ENCODE measurements at regions not wholly inside any gene's neighbourhood (a gene's known extent, or its start where the extent isn't known, plus 50 kb on each side); places are given as distances from the start of the nearest gene placed in this dataset.
"Not testable (repeated sequence)": the region's sequence is repeated elsewhere in the genome, so short reads cannot be mapped to it uniquely, and the experiment has no call there.

DNA sequence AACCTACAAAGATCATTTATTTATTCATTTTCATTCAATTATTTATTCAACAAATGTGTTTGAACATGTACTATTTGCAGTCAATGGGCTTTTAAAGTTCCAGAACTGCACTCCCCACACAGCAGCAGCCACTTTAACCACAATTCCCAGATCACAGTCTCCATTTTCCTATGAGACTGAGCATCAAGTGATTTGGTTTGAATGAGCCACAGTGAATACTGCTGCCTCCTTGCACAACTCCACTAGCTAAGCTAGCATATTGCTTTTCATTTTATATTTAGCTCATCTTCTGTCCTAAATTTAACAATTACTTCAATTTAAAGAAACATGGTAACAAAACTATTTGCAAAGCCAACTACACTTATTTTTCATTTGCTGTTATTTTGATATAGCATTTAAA lies 353.4 kb upstream of the VRK2 start:
- intact Hi-C loops (cut with micrococcal nuclease), result no loop called here
- H3K27ac Mint-ChIP-seq, result no peak overlapping the region
- no peaks in the 10 kb centered on the region for H3K4me1 Mint-ChIP-seq (ENCODE audit: low read depth)
- H3K9me3 Mint-ChIP-seq, result peaks cover 28% of the 10 kb centered on the region
- H3K4me3 Mint-ChIP-seq, result no peak overlapping the region
- H3K27me3 Mint-ChIP-seq, result no peaks in the 10 kb centered on the region
- CTCF ChIA-PET, result no interaction called here
- no peak for DNase-seq
- no peaks in the 10 kb centered on the region for H3K36me3 Mint-ChIP-seq
- POLR2A ChIA-PET, result no interaction called here

DNA sequence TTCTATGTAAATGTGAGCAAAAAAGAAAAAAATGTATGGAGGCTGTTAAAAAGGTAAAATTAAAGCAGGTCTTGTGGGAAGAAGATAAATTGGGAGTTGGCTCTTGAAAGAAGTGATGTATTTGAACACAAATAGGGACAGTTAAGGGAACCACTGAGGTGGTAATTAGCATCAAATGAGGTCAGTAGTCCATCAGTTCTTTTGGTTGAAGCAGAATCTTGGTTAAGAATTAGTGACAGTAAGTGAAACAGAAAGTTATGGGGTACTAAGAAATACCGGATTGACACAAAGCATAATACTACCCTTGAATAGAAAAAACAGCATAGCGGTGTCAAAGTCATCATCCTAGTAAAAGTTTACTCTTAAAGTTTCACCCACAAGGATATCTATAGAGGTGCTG lies 352.6 kb upstream of the VRK2 start:
- H3K27me3 Mint-ChIP-seq, result no peaks in the 10 kb centered on the region
- no peak overlapping the region for H3K27ac Mint-ChIP-seq
- no peak overlapping the region for H3K4me3 Mint-ChIP-seq
- H3K4me1 Mint-ChIP-seq (ENCODE audit: low read depth), result no peaks in the 10 kb centered on the region
- intact Hi-C loops (cut with micrococcal nuclease), result no loop called here
- H3K36me3 Mint-ChIP-seq, result no peaks in the 10 kb centered on the region
- CTCF ChIA-PET, result no interaction called here
- POLR2A ChIA-PET, result no interaction called here
- H3K9me3 Mint-ChIP-seq, result peaks cover 20% of the 10 kb centered on the region
- no peak for DNase-seq

DNA sequence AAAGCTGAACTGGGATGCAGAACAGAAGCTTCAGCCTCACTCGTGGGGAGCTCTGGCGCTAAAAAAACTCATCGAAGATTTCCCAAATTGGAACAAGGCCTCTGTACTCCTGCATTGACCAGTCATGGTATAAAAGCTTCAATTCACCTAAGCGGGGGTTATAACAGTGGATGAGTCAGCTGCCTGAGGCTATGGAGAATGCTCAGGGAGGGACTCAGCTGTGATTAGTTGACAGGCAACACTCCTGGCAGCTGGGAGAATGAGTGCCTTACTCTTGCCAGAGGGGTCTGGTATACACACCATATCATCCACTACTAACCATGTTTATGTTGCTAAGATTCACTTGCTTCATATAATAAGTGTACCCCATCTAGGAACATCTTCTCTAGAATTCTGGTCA lies 350.6 kb upstream of the VRK2 start:
- CTCF ChIA-PET, result no interaction called here

DNA sequence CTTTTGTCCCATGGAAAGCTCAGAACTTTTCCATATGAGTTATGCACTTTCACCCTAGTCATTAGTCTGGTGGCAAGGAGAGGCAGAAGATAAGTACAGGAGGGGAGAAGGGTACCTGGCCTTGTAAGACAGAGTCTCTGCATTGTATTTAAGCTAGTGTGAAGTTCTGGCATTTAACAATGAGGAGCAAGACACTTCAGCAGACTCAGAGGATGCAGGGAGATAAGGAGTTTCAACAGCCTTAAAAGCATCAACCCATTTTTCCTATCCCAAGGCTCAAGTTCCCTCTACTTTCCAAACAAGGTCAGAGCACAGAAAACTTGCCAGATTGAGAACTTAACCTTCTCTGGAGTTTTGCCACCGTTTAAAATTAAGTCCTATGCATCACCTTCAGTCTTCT lies 348.2 kb upstream of the VRK2 start:
- H3K27me3 Mint-ChIP-seq, result no peaks in the 10 kb centered on the region
- H3K9me3 Mint-ChIP-seq, result no peaks in the 10 kb centered on the region
- H3K4me1 Mint-ChIP-seq (ENCODE audit: low read depth), result no peaks in the 10 kb centered on the region
- POLR2A ChIA-PET, result no interaction called here
- intact Hi-C loops (cut with micrococcal nuclease), result no loop called here
- H3K4me3 Mint-ChIP-seq, result no peak overlapping the region
- H3K36me3 Mint-ChIP-seq, result no peaks in the 10 kb centered on the region
- CTCF ChIA-PET, result no interaction called here
- no peak overlapping the region for H3K27ac Mint-ChIP-seq
- no peak for DNase-seq

More for the DNA sequence above, 350.6 kb upstream of the VRK2 start:
- intact Hi-C loops (cut with micrococcal nuclease), result no loop called here
- Mint-ChIP-seq H3K9me3 (peaks cover 9% of the 10 kb centered on the region), H3K27ac (no peak overlapping the region), H3K27me3 (no peaks in the 10 kb centered on the region), H3K36me3 (no peaks in the 10 kb centered on the region), H3K4me1 (ENCODE audit: low read depth) (no peaks in the 10 kb centered on the region), H3K4me3 (no peak overlapping the region)
- no peak for DNase-seq
- POLR2A ChIA-PET, result no interaction called here

DNA sequence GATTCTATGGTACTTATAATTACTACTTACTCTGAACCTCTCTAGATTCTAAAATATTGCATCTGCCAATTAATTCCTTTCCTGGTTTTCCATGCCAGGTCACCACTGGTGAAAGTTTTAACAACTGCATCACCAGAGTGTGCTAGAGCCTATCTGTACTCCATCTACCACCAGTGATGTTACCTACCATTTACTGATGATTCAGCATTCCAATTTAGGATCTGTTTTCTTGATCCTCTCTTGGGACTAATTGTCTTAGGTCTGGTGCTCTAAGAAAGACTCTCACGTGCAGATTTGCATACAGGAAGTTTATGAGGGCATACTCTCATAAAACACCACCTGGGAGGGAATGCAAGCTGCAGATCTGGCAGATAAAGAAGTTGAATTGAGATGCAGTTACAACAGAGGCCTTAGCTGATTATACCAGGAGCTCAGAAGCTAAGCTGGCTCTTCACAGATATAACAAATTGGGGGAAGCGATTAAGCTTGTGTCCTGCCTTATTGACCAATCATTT lies 347.6 kb upstream of the VRK2 start:
- intact Hi-C loops (cut with micrococcal nuclease), result no loop called here
- CTCF ChIA-PET, result no interaction called here

GRCh38 chr2:57701391-57701791 lies 345.2 kb upstream of the VRK2 start:
- intact Hi-C loops (cut with micrococcal nuclease), result no loop called here
- Mint-ChIP-seq H3K36me3 (no peaks in the 10 kb centered on the region), H3K27ac (no peak overlapping the region), H3K27me3 (no peaks in the 10 kb centered on the region), H3K9me3 (no peaks in the 10 kb centered on the region), H3K4me3 (no peak overlapping the region), H3K4me1 (ENCODE audit: low read depth) (no peaks in the 10 kb centered on the region)
- POLR2A ChIA-PET, result no interaction called here
- no peak for DNase-seq
- CTCF ChIA-PET, result no interaction called here

More for the DNA sequence above, 347.6 kb upstream of the VRK2 start:
- DNase-seq, result no peak
- POLR2A ChIA-PET, result no interaction called here
- Mint-ChIP-seq H3K4me3 (no peak overlapping the region), H3K4me1 (ENCODE audit: low read depth) (no peaks in the 10 kb centered on the region), H3K27me3 (no peaks in the 10 kb centered on the region), H3K27ac (no peak overlapping the region), H3K9me3 (no peaks in the 10 kb centered on the region), H3K36me3 (no peaks in the 10 kb centered on the region)

- ChIA-PET CTCF (no interaction called here), POLR2A (no interaction called here)
- H3K4me1 Mint-ChIP-seq (ENCODE audit: low read depth), result no peaks in the 10 kb centered on the region
- H3K4me3 Mint-ChIP-seq, result no peak overlapping the region
- H3K9me3 Mint-ChIP-seq, result no peaks in the 10 kb centered on the region
- H3K27me3 Mint-ChIP-seq, result no peaks in the 10 kb centered on the region
- no peak overlapping the region for H3K27ac Mint-ChIP-seq
- DNase-seq, result no peak
- intact Hi-C loops (cut with micrococcal nuclease), result no loop called here
- H3K36me3 Mint-ChIP-seq, result no peaks in the 10 kb centered on the region
Observed at GRCh38 chr2:57703407-57703806, 343.2 kb upstream of the VRK2 start.

- H3K9me3 Mint-ChIP-seq; H3K4me3 Mint-ChIP-seq; intact Hi-C loops (cut with micrococcal nuclease); POLR2A ChIA-PET; DNase-seq; H3K4me1 Mint-ChIP-seq (ENCODE audit: low read depth); H3K27me3 Mint-ChIP-seq; H3K36me3 Mint-ChIP-seq; H3K27ac Mint-ChIP-seq: not testable (repeated sequence)
- CTCF ChIA-PET, result interaction anchor here (1.3 kb wide), 1 partner anchor 13 kb away, joined by 4 read pairs; no protein-coding TSS in a partner anchor
Observed at GRCh38 chr2:57707794-57708193, 338.8 kb upstream of the VRK2 start.

DNA sequence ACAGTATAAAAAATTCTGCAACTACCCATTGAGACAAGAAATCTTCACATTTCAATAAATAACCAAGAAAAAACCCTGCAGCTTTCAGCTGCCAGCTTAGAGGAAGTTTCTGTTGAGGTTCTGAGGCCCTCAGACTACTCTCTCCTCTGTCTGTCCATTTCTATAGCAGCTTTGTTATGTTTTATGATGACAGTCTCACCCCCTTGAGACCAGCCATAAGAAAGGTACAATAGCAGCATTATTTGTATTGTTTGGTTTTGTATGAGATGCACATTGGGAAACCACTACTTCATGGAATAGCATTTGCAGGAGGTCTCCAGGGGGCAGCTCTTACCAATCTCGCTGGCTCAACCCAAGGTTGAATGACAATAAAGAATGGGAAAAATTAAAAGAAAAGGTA lies 334.6 kb upstream of the VRK2 start:
- Mint-ChIP-seq H3K27ac (no peak overlapping the region), H3K4me1 (ENCODE audit: low read depth) (no peaks in the 10 kb centered on the region), H3K27me3 (no peaks in the 10 kb centered on the region), H3K9me3 (no peaks in the 10 kb centered on the region), H3K4me3 (no peak overlapping the region), H3K36me3 (no peaks in the 10 kb centered on the region)
- no peak for DNase-seq
- intact Hi-C loops (cut with micrococcal nuclease), result no loop called here
- ChIA-PET POLR2A (no interaction called here), CTCF (interaction anchor here (0.5 to 0.9 kb wide), 2 partner anchors 9 to 20 kb away, joined by 3 read pairs; no protein-coding TSS in a partner anchor)

DNA sequence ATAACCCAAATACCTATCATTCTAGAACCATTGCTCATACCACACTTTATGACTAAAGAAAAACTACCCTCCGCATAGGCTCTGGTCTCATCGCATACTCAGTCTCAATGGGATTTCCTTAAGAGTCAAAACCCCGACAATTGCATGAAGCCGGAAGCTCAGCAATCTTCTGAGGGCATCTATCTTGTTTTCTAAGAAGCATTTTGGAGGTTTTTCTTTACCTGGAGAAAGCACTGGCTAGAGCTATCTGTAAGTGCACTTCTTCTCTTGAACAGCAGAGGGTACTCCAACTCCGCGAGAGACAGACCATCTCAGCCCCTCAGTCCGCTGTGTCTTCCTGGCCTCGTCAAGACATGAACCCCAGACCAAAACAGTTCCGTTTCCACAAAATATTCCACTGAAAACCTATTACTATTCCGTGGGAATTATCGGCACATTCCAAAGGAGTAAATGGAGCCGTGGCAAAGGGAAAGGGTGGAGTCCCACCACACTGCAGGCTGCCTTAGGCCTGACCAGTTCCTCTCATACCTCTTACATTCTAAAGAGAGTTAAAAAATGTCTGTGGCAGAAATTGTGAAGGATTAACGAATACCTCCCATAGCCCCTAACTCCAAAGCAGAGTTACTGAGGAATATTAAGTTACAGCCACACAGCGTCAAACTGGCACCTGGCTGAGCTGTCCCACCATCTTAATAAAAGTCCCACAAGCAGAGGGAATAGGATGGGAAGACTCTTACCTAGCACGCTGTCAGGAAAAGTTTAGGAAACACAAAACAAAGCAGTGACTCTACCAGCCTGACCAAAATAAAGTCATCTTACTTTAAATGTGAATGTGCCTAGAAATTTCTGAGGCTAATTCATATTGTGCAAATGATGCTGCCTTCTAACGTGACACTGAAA lies 325.6 kb upstream of the VRK2 start:
- CTCF ChIA-PET, result interaction anchor here (0.7 to 0.9 kb wide), 5 partner anchors 8 to 833 kb away, joined by 3 to 4 read pairs (median 3); no protein-coding TSS in a partner anchor
- POLR2A ChIA-PET, result no interaction called here
- Mint-ChIP-seq H3K9me3 (no peaks in the 10 kb centered on the region), H3K4me3 (no peak overlapping the region), H3K27ac (no peak overlapping the region), H3K4me1 (ENCODE audit: low read depth) (peaks cover 9% of the 10 kb centered on the region), H3K27me3 (peaks cover 8% of the 10 kb centered on the region), H3K36me3 (no peaks in the 10 kb centered on the region)
- DNase-seq, result peak; percentile 45
- intact Hi-C loops (cut with micrococcal nuclease), result loop anchor here (2.0 kb wide), 1 partner anchor 38 kb away; no protein-coding TSS in a partner anchor

GRCh38 chr2:57725337-57725947 lies 321.2 kb upstream of the VRK2 start:
- H3K9me3 Mint-ChIP-seq, result no peaks in the 10 kb centered on the region
- DNase-seq, result no peak
- POLR2A ChIA-PET, result no interaction called here
- no peaks in the 10 kb centered on the region for H3K36me3 Mint-ChIP-seq
- H3K27me3 Mint-ChIP-seq, result no peaks in the 10 kb centered on the region
- intact Hi-C loops (cut with micrococcal nuclease), result no loop called here
- peaks cover 5% of the 10 kb centered on the region for H3K4me1 Mint-ChIP-seq (ENCODE audit: low read depth)
- H3K27ac Mint-ChIP-seq, result no peak overlapping the region
- CTCF ChIA-PET, result no interaction called here
- no peak overlapping the region for H3K4me3 Mint-ChIP-seq

DNA sequence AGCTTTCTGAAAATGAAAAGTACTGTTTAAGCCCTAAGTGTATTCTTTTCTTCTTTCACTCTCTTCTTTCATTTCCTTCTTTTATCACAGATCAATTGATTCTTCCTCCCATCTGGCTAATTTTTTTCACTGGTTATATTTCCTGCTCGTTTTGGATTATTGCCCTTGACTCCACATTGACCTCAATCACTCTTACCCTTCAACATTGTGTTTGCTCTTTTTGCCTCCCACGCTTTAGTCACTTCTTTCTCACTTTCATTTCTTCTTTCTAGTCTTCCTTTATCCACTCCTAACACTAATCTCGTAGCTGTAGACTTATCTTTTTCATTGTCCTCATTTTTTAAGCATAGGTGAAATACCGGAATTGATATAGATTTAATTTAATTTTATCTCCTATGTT lies 320.3 kb upstream of the VRK2 start:
- POLR2A ChIA-PET, result no interaction called here
- intact Hi-C loops (cut with micrococcal nuclease), result no loop called here
- Mint-ChIP-seq H3K27ac (no peak overlapping the region), H3K27me3 (no peaks in the 10 kb centered on the region), H3K4me3 (no peak overlapping the region), H3K9me3 (no peaks in the 10 kb centered on the region), H3K4me1 (ENCODE audit: low read depth) (no peaks in the 10 kb centered on the region), H3K36me3 (no peaks in the 10 kb centered on the region)
- no peak for DNase-seq
- CTCF ChIA-PET, result no interaction called here

DNA sequence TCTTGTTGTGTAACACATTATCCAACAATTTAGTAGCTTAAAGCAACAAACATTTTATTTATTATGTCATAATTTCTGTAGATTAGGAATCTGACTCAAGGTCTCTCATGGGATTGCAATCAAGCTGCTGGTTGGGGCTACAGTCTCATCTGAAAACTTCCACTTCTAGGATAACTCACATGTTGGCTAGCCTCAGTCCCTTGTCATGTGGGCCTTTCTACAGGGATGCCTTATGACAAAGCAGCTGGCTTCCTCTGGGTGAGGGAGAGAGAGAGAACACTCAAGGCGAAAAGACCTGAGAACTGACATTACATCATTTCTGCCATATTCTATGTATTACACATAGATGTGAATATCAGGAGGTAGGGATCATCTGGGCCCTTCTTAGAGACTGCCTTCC lies 317.9 kb upstream of the VRK2 start:
- Mint-ChIP-seq H3K27ac (no peak overlapping the region), H3K27me3 (no peaks in the 10 kb centered on the region), H3K9me3 (no peaks in the 10 kb centered on the region), H3K36me3 (no peaks in the 10 kb centered on the region), H3K4me3 (no peak overlapping the region), H3K4me1 (ENCODE audit: low read depth) (no peaks in the 10 kb centered on the region)
- no peak for DNase-seq
- intact Hi-C loops (cut with micrococcal nuclease), result no loop called here
- ChIA-PET POLR2A (no interaction called here), CTCF (no interaction called here)
